ENCODE measurements at regions not wholly inside any gene's neighbourhood (a gene's known extent, or its start where the extent isn't known, plus 50 kb on each side); places are given as distances from the start of the nearest gene placed in this dataset.

- no peak overlapping the region for H3K9ac ChIP-seq (ENCODE audit: low read length)
- peaks cover 94% of the 10 kb centered on the region for H4K20me1 ChIP-seq (ENCODE audit: insufficient read depth, low read length)
- no peak overlapping the region for H2AFZ ChIP-seq (ENCODE audit: low read depth, low read length)
- Mint-ChIP-seq H3K9me3 (ENCODE audit: unreplicated experiment) (no peaks in the 10 kb centered on the region), H3K4me1 (ENCODE audit: low read depth, unreplicated experiment) (peaks cover 13% of the 10 kb centered on the region), H3K27ac (ENCODE audit: unreplicated experiment) (no peak overlapping the region), H3K4me3 (ENCODE audit: unreplicated experiment) (no peak overlapping the region), H3K36me3 (ENCODE audit: low read depth, unreplicated experiment) (no peaks in the 10 kb centered on the region), H3K27me3 (ENCODE audit: low read depth, unreplicated experiment) (peaks cover 22% of the 10 kb centered on the region)
- H3K4me2 ChIP-seq (ENCODE audit: low read length) = no peak overlapping the region
- FAIRE-seq (no peak), DNase-seq (ENCODE audit: low read depth) (no peak)
- no peaks in the 10 kb centered on the region for H3K36me3 ChIP-seq (ENCODE audit: insufficient read depth, low read length)
- peaks cover 16% of the 10 kb centered on the region for H3K4me1 ChIP-seq (ENCODE audit: insufficient read depth, low read length)
- TF ChIP-seq EZH2 (IDR thresholded peaks at IDR 0.05; ENCODE audit: insufficient read depth, low read length) (no peak), CTCF (IDR thresholded peaks at IDR 0.05; ENCODE audit: insufficient read depth, low read depth, low read length) (no peak)
- peaks cover 2% of the 10 kb centered on the region for H3K27me3 ChIP-seq (ENCODE audit: insufficient read depth, low read length)
- no peaks in the 10 kb centered on the region for H3K79me2 ChIP-seq (ENCODE audit: insufficient read depth, low read length)
- no peaks in the 10 kb centered on the region for H3K9me3 ChIP-seq (ENCODE audit: insufficient read depth, low read depth, low read length)
- no peak overlapping the region for H3K4me3 ChIP-seq (ENCODE audit: insufficient read depth, low read depth, low read length)
- no peak overlapping the region for H3K27ac ChIP-seq (ENCODE audit: low read depth, low read length)
Measured at GRCh38 chr16:85316944-85317343, 204.7 kb upstream of the CIBAR2 start.

- H3K9ac ChIP-seq (ENCODE audit: low read length) = no peak overlapping the region
- H3K9me3 ChIP-seq (ENCODE audit: insufficient read depth, low read depth, low read length) = no peaks in the 10 kb centered on the region
- Mint-ChIP-seq H3K36me3 (ENCODE audit: low read depth, unreplicated experiment) (no peaks in the 10 kb centered on the region), H3K27me3 (ENCODE audit: low read depth, unreplicated experiment) (peaks cover 22% of the 10 kb centered on the region), H3K27ac (ENCODE audit: unreplicated experiment) (peak overlapping the region; percentile 63), H3K4me1 (ENCODE audit: low read depth, unreplicated experiment) (peaks cover 10% of the 10 kb centered on the region), H3K9me3 (ENCODE audit: unreplicated experiment) (no peaks in the 10 kb centered on the region), H3K4me3 (ENCODE audit: unreplicated experiment) (no peak overlapping the region)
- no peak overlapping the region for H3K4me2 ChIP-seq (ENCODE audit: low read length)
- peaks cover 21% of the 10 kb centered on the region for H3K4me1 ChIP-seq (ENCODE audit: insufficient read depth, low read length)
- TF ChIP-seq CTCF (IDR thresholded peaks at IDR 0.05; ENCODE audit: insufficient read depth, low read depth, low read length) = no peak
- no peak for TF ChIP-seq EZH2 (IDR thresholded peaks at IDR 0.05; ENCODE audit: insufficient read depth, low read length)
- H3K79me2 ChIP-seq (ENCODE audit: insufficient read depth, low read length) = no peaks in the 10 kb centered on the region
- H2AFZ ChIP-seq (ENCODE audit: low read depth, low read length) = no peak overlapping the region
- no peak overlapping the region for H3K27ac ChIP-seq (ENCODE audit: low read depth, low read length)
- FAIRE-seq = no peak
- no peaks in the 10 kb centered on the region for H3K36me3 ChIP-seq (ENCODE audit: insufficient read depth, low read length)
- H3K4me3 ChIP-seq (ENCODE audit: insufficient read depth, low read depth, low read length) = no peak overlapping the region
- peaks cover 93% of the 10 kb centered on the region for H4K20me1 ChIP-seq (ENCODE audit: insufficient read depth, low read length)
- no peaks in the 10 kb centered on the region for H3K27me3 ChIP-seq (ENCODE audit: insufficient read depth, low read length)
- DNase-seq (ENCODE audit: low read depth) = no peak
Measured at GRCh38 chr16:85317704-85318103, 205.4 kb upstream of the CIBAR2 start.

GRCh38 chr16:85319208-85319983 is 207.1 kb upstream of the CIBAR2 start:
- Histone ChIP-seq H3K36me3 (ENCODE audit: insufficient read depth, low read length) (no peaks in the 10 kb centered on the region), H3K4me3 (ENCODE audit: insufficient read depth, low read depth, low read length) (no peak overlapping the region), H3K4me1 (ENCODE audit: insufficient read depth, low read length) (peaks cover 15% of the 10 kb centered on the region), H3K27me3 (ENCODE audit: insufficient read depth, low read length) (no peaks in the 10 kb centered on the region), H3K9me3 (ENCODE audit: insufficient read depth, low read depth, low read length) (no peaks in the 10 kb centered on the region), H3K27ac (ENCODE audit: low read depth, low read length) (no peak overlapping the region), H2AFZ (ENCODE audit: low read depth, low read length) (no peak overlapping the region), H3K9ac (ENCODE audit: low read length) (no peak overlapping the region), H3K79me2 (ENCODE audit: insufficient read depth, low read length) (no peaks in the 10 kb centered on the region), H3K4me2 (ENCODE audit: low read length) (no peak overlapping the region), H4K20me1 (ENCODE audit: insufficient read depth, low read length) (peaks cover 92% of the 10 kb centered on the region)
- H3K36me3 Mint-ChIP-seq (ENCODE audit: low read depth, unreplicated experiment) = peaks cover 3% of the 10 kb centered on the region
- H3K4me3 Mint-ChIP-seq (ENCODE audit: unreplicated experiment) = no peak overlapping the region
- H3K27me3 Mint-ChIP-seq (ENCODE audit: low read depth, unreplicated experiment) = peaks cover 22% of the 10 kb centered on the region
- no peak overlapping the region for H3K27ac Mint-ChIP-seq (ENCODE audit: unreplicated experiment)
- FAIRE-seq = no peak
- no peaks in the 10 kb centered on the region for H3K4me1 Mint-ChIP-seq (ENCODE audit: low read depth, unreplicated experiment)
- no peak for TF ChIP-seq CTCF (IDR thresholded peaks at IDR 0.05; ENCODE audit: insufficient read depth, low read depth, low read length)
- TF ChIP-seq EZH2 (IDR thresholded peaks at IDR 0.05; ENCODE audit: insufficient read depth, low read length) = no peak
- H3K9me3 Mint-ChIP-seq (ENCODE audit: unreplicated experiment) = peaks cover 2% of the 10 kb centered on the region
- DNase-seq (ENCODE audit: low read depth) = no peak
